Endothelial cell (in vitro differentiated cells): ENCODE measurements at regions not wholly inside any gene's neighbourhood (a gene's known extent, or its start where the extent isn't known, plus 50 kb on each side); places are given as distances from the start of the nearest gene placed in this dataset.
"Not testable (repeated sequence)": the region's sequence is repeated elsewhere in the genome, so short reads cannot be mapped to it uniquely, and the experiment has no call there.

Source experiments
- DNase-seq: peaks from one replicate; pipeline ENCODE4 v3.0.0; 2021; ENCODE audit warnings: low spot score
- H3K27ac Mint-ChIP-seq: one replicate; pipeline ENCODE4 v1.8.0; 2021; ENCODE audit warnings: mixed read lengths, inconsistent platforms; ENCODE audit not compliant: unreplicated experiment
- H3K27me3 Mint-ChIP-seq: one replicate; pipeline ENCODE4 v1.8.0; 2021; ENCODE audit warnings: mild to moderate bottlenecking, moderate library complexity, mixed read lengths, inconsistent platforms; ENCODE audit not compliant: unreplicated experiment
- H3K36me3 Mint-ChIP-seq: one replicate; pipeline ENCODE4 v1.8.0; 2021; ENCODE audit warnings: mild to moderate bottlenecking, low read depth, mixed read lengths, inconsistent platforms; ENCODE audit not compliant: unreplicated experiment
- H3K4me1 Mint-ChIP-seq: one replicate; pipeline ENCODE4 v1.8.0; 2021; ENCODE audit warnings: mild to moderate bottlenecking, mixed read lengths, inconsistent platforms; ENCODE audit not compliant: unreplicated experiment
- H3K4me3 Mint-ChIP-seq: one replicate; pipeline ENCODE4 v1.8.0; 2021; ENCODE audit warnings: mild to moderate bottlenecking, mixed read lengths, inconsistent platforms; ENCODE audit not compliant: unreplicated experiment
- H3K9me3 Mint-ChIP-seq: one replicate; pipeline ENCODE4 v1.8.0; 2021; ENCODE audit warnings: mixed read lengths, inconsistent platforms; ENCODE audit not compliant: unreplicated experiment
- TF ChIP-seq, protein P1 (sequence below): fragments of 200-600 bp; sonication (generic); IDR thresholded peaks from one replicate; pipeline ENCODE4 v1.5.0; 2021; ENCODE audit warnings: antibody characterized with exemption; ENCODE audit not compliant: unreplicated experiment

DNA sequence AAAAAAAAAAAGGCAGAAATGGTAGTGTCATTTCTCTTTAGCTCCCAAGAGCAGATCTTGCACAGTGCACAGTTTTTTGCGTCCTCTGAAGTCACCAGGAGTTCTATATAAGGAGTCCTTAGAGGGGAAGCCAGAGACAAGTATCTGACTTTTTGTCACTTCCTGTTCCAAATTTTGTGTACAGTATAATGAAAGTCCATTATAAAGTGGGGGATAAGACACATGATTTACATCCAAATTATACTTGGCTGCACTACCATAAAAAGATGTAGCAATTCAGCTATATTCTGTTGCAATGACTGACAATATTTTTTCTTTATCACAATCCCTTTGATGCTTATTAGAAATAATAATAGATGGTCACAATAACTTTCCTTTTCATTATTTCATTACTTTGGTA lies 1276.9 kb upstream of the ADGRL2 start:
- Mint-ChIP-seq H3K27ac (no peak overlapping the region), H3K9me3 (no peaks in the 10 kb centered on the region), H3K4me3 (no peak overlapping the region), H3K4me1 (no peaks in the 10 kb centered on the region), H3K27me3 (no peaks in the 10 kb centered on the region), H3K36me3 (no peaks in the 10 kb centered on the region)
- DNase-seq = no peak
- TF ChIP-seq, protein P1, sequence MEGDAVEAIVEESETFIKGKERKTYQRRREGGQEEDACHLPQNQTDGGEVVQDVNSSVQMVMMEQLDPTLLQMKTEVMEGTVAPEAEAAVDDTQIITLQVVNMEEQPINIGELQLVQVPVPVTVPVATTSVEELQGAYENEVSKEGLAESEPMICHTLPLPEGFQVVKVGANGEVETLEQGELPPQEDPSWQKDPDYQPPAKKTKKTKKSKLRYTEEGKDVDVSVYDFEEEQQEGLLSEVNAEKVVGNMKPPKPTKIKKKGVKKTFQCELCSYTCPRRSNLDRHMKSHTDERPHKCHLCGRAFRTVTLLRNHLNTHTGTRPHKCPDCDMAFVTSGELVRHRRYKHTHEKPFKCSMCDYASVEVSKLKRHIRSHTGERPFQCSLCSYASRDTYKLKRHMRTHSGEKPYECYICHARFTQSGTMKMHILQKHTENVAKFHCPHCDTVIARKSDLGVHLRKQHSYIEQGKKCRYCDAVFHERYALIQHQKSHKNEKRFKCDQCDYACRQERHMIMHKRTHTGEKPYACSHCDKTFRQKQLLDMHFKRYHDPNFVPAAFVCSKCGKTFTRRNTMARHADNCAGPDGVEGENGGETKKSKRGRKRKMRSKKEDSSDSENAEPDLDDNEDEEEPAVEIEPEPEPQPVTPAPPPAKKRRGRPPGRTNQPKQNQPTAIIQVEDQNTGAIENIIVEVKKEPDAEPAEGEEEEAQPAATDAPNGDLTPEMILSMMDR = no peak

DNA sequence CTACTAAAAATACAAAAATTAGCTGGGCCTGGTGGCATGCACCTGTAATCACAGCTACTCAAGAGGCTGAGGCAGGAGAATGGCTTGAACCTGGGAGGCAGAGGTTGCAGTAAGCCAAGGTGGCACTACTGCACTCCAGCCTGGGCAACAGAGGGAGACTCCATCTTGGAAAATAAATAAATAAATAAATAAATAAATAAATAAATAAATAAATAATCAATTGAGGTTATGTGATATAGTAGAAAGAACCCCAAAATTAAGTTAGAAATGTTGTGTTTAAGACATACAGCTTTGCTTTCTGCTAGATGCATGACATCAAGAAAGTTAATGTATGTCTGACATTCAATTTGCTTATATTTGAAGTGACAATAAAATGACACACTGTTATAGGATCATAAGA lies 1277.7 kb upstream of the ADGRL2 start:
- not testable (repeated sequence) for H3K9me3 Mint-ChIP-seq, DNase-seq, H3K27ac Mint-ChIP-seq, H3K36me3 Mint-ChIP-seq, H3K4me1 Mint-ChIP-seq, H3K27me3 Mint-ChIP-seq, H3K4me3 Mint-ChIP-seq

DNA sequence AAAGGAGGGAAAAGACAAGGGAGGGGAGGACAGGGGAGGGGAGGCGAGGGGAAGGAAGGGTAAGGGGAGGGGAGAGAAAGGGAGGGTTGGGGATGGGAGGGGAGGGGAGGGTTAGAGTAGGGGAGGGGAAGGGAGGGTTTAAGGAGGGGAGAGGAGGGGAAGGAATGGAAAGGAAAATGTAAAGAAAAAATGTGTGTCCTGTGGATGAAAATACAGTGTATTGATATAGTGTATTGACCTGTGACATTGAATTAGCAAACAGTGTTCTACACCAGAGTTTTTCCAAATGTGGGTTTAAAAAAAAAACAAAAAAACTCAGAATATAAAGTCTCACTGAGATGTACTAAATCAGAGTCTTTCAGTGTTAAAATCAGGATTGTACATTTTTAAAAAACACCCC lies 1279.8 kb upstream of the ADGRL2 start:
- no peaks in the 10 kb centered on the region for H3K27me3 Mint-ChIP-seq
- H3K4me3 Mint-ChIP-seq = no peak overlapping the region
- no peak for DNase-seq
- peaks cover 4% of the 10 kb centered on the region for H3K9me3 Mint-ChIP-seq
- no peaks in the 10 kb centered on the region for H3K4me1 Mint-ChIP-seq
- H3K36me3 Mint-ChIP-seq = no peaks in the 10 kb centered on the region
- H3K27ac Mint-ChIP-seq = no peak overlapping the region
- TF ChIP-seq, protein P1 = no peak

DNA sequence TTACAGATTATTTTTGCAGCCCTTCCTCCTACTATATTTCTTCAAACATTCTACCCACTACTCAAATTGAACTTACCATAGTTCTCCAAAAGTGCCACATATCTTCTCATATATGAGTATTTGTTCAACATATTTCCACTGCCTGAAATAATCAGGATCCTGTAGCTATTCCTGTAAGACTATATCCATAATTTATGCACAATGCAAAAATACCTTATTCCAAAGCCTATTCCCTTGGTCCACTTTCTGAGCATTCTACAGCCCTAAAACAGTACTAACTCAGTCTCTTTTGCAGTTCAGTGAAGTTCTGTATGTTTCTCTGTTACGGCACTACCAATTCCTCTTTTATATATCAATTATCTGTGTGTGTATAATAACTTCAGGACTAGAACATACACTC lies 1283.7 kb upstream of the ADGRL2 start:
- DNase-seq = no peak
- Mint-ChIP-seq H3K9me3 (peaks cover 4% of the 10 kb centered on the region), H3K36me3 (no peaks in the 10 kb centered on the region), H3K27me3 (no peaks in the 10 kb centered on the region), H3K4me3 (no peak overlapping the region), H3K27ac (no peak overlapping the region), H3K4me1 (no peaks in the 10 kb centered on the region)
- TF ChIP-seq, protein P1 = no peak

DNA sequence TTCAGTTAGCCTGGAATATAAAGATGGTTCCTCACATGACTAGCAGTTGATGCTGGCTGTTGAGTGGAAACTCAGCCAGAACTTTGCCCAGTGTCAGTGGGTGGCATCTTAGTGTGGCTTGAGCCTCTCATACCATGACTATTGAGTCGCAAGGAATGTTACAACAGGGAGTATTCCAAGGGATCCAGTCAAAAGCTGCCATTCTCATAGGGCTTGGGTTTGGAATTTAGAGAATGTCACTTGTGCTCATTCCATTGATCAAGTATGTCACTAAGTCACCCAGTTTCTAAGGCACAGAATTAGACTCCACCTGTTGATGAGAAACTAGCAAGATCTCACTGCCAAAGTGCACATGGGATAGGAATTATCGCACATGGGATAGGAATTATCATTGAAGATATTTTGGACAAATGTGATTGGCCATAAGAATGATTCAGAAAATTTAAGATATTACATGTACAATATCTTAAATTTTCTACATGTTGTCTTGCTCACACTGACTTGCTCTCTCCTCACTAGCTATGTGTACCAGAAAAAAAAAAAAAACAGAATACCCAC lies 1290.7 kb upstream of the ADGRL2 start:
- Mint-ChIP-seq H3K36me3 (no peaks in the 10 kb centered on the region), H3K4me3 (no peak overlapping the region), H3K27me3 (no peaks in the 10 kb centered on the region), H3K9me3 (no peaks in the 10 kb centered on the region), H3K4me1 (no peaks in the 10 kb centered on the region), H3K27ac (no peak overlapping the region)
- TF ChIP-seq, protein P1 = no peak
- DNase-seq = no peak
